HEK293 (cell line): ENCODE measurements at regions not wholly inside any gene's neighbourhood (a gene's known extent, or its start where the extent isn't known, plus 50 kb on each side); places are given as distances from the start of the nearest gene placed in this dataset.

Source experiments
- CTCF ChIA-PET: fragments of 350-600 bp; formaldehyde crosslinking; extraction: SDS; loops from one replicate; lab custom pipeline; 2021; ENCODE audit warnings: antibody characterized with exemption; lab: Yijun Ruan, JAX
- POLR2A ChIA-PET: fragments of 300-600 bp; formaldehyde crosslinking; extraction: SDS; loops from one replicate; lab custom pipeline; 2020; ENCODE audit warnings: antibody characterized with exemption, inconsistent platforms; lab: Yijun Ruan, JAX
- H3K27ac ChIP-seq: fragments of 200-500 bp; sonication (Bioruptor generic); 2 replicates; pipeline ENCODE4 v1.5.1; 2014; ENCODE audit warnings: low read depth, low read length, control low read depth, inconsistent platforms; ENCODE audit errors: extremely low read depth
- H3K36me3 ChIP-seq, 2 experiments: fragments of 200-500 bp in 1 of 2; sonication (Bioruptor generic) in 1 of 2; 1 replicate in 1 of 2; 2 replicates in 1 of 2; pipeline ENCODE4 v1.5.1; 2014 to 2017; ENCODE audit warnings: inconsistent platforms in 2 of 2, low read length in 2 of 2; ENCODE audit not compliant: control insufficient read depth in 2 of 2, insufficient read depth in 1 of 2
- H3K4me1 ChIP-seq: fragments of 200-500 bp; sonication (Bioruptor generic); 2 replicates; pipeline ENCODE4 v1.5.1; 2014; ENCODE audit warnings: mild to moderate bottlenecking, low read length, inconsistent platforms; ENCODE audit not compliant: control insufficient read depth, insufficient read depth
- H3K4me3 ChIP-seq: 2 replicates; pipeline ENCODE4 v1.5.1; 2011; ENCODE audit warnings: low read depth, mild to moderate bottlenecking, control low read depth, low read length, moderate library complexity
- H3K9me3 ChIP-seq: fragments of 200-500 bp; sonication (Bioruptor generic); 2 replicates; pipeline ENCODE4 v1.5.1; 2014; ENCODE audit warnings: low read depth, low read length, inconsistent platforms; ENCODE audit not compliant: control insufficient read depth, insufficient read depth
- EGR2 ChIP-seq: fragments of 450-650 bp; formaldehyde crosslinking; IDR thresholded peaks from 2 replicates; pipeline ENCODE4 v1.5.1; 2016; ENCODE audit warnings: low read depth, missing biosample characterization, missing genetic modification characterization
- GLIS2 ChIP-seq: fragments of 450-650 bp; formaldehyde crosslinking; IDR thresholded peaks from 2 replicates; pipeline ENCODE4 v1.5.1; 2016; ENCODE audit warnings: missing biosample characterization, missing genetic modification characterization
- HOXD13 ChIP-seq: sonication (generic); formaldehyde crosslinking; IDR thresholded peaks from 2 replicates; pipeline ENCODE4 v1.8.0; 2022; ENCODE audit warnings: missing genetic modification reagents, borderline replicate concordance
- KLF7 ChIP-seq: fragments of 450-650 bp; formaldehyde crosslinking; IDR thresholded peaks from 2 replicates; pipeline ENCODE4 v1.5.1; 2016; ENCODE audit warnings: missing biosample characterization, missing genetic modification characterization, borderline replicate concordance
- OSR2 ChIP-seq: fragments of 450-650 bp; formaldehyde crosslinking; IDR thresholded peaks from 2 replicates; pipeline ENCODE4 v1.5.1; 2016; ENCODE audit warnings: missing biosample characterization, missing genetic modification characterization
- PATZ1 ChIP-seq: fragments of 450-650 bp; formaldehyde crosslinking; IDR thresholded peaks from 2 replicates; pipeline ENCODE4 v1.5.1; 2016; ENCODE audit warnings: missing biosample characterization, missing genetic modification characterization
- PRDM4 ChIP-seq: fragments of 450-650 bp; formaldehyde crosslinking; IDR thresholded peaks from 2 replicates; pipeline ENCODE4 v1.5.1; 2017; ENCODE audit warnings: missing biosample characterization, missing genetic modification characterization
- TCF7L2 ChIP-seq: IDR thresholded peaks from 2 replicates; pipeline ENCODE4 v1.6.1; 2011; ENCODE audit warnings: low read depth, mild to moderate bottlenecking, inconsistent platforms, low read length, moderate library complexity, borderline replicate concordance
- ZNF155 ChIP-seq: fragments of 450-650 bp; formaldehyde crosslinking; IDR thresholded peaks from 2 replicates; pipeline ENCODE4 v1.5.1; 2016; ENCODE audit warnings: missing biosample characterization, missing genetic modification characterization
- ZNF169 ChIP-seq: fragments of 450-650 bp; formaldehyde crosslinking; IDR thresholded peaks from 2 replicates; pipeline ENCODE4 v1.5.1; 2016; ENCODE audit warnings: missing biosample characterization, missing genetic modification characterization
- ZNF19 ChIP-seq: fragments of 450-650 bp; formaldehyde crosslinking; IDR thresholded peaks from 2 replicates; pipeline ENCODE4; 2016; ENCODE audit warnings: missing biosample characterization, missing genetic modification characterization, low read depth
- ZNF221 ChIP-seq: fragments of 450-650 bp; formaldehyde crosslinking; IDR thresholded peaks from 2 replicates; pipeline ENCODE4 v1.5.1; 2017; ENCODE audit warnings: missing biosample characterization, missing genetic modification characterization, borderline replicate concordance
- ZNF24 ChIP-seq: fragments of 450-650 bp; formaldehyde crosslinking; IDR thresholded peaks from 2 replicates; pipeline ENCODE4 v1.5.1; 2016; ENCODE audit warnings: missing biosample characterization, missing genetic modification characterization
- ZNF311 ChIP-seq: fragments of 450-650 bp; formaldehyde crosslinking; IDR thresholded peaks from 2 replicates; pipeline ENCODE4 v1.5.1; 2017; ENCODE audit warnings: missing biosample characterization, missing genetic modification characterization, borderline replicate concordance
- ZNF394 ChIP-seq: fragments of 450-650 bp; formaldehyde crosslinking; IDR thresholded peaks from 2 replicates; pipeline ENCODE4 v1.5.1; 2016; ENCODE audit warnings: missing biosample characterization, missing genetic modification characterization, mild to moderate bottlenecking, moderate library complexity, borderline replicate concordance
- ZNF529 ChIP-seq: fragments of 450-650 bp; formaldehyde crosslinking; IDR thresholded peaks from 2 replicates; pipeline ENCODE4 v1.5.1; 2017; ENCODE audit warnings: missing genetic modification characterization, missing biosample characterization; ENCODE audit not compliant: insufficient replicate concordance
- ZNF629 ChIP-seq: fragments of 450-650 bp; formaldehyde crosslinking; IDR thresholded peaks from 2 replicates; pipeline ENCODE4 v1.5.1; 2017; ENCODE audit warnings: missing biosample characterization, missing genetic modification characterization
- ZNF747 ChIP-seq: fragments of 450-650 bp; formaldehyde crosslinking; IDR thresholded peaks from 2 replicates; pipeline ENCODE4 v1.5.1; 2016; ENCODE audit warnings: missing biosample characterization, missing genetic modification characterization
- ZNF76 ChIP-seq: fragments of 450-650 bp; formaldehyde crosslinking; IDR thresholded peaks from 2 replicates; pipeline ENCODE4; 2016; ENCODE audit warnings: low read depth, missing biosample characterization, missing genetic modification characterization, borderline replicate concordance
- ZSCAN18 ChIP-seq: fragments of 450-650 bp; formaldehyde crosslinking; IDR thresholded peaks from 2 replicates; pipeline ENCODE4 v1.5.1; 2016; ENCODE audit warnings: missing biosample characterization, missing genetic modification characterization
- ZSCAN23 ChIP-seq: fragments of 450-650 bp; formaldehyde crosslinking; IDR thresholded peaks from 2 replicates; pipeline ENCODE4 v1.5.1; 2016; ENCODE audit warnings: missing biosample characterization, missing genetic modification characterization
- TF ChIP-seq, protein P1 (sequence below): fragments of 450-650 bp; formaldehyde crosslinking; IDR thresholded peaks from 2 replicates; pipeline ENCODE4 v1.5.1; 2016; ENCODE audit warnings: missing biosample characterization, missing genetic modification characterization
- TF ChIP-seq, protein P2 (sequence below): fragments of 450-650 bp; formaldehyde crosslinking; conservative IDR thresholded peaks from 2 replicates; pipeline ENCODE4 v1.5.1; 2016; ENCODE audit warnings: low read depth, missing biosample characterization, missing genetic modification characterization

GRCh38 chr14:45785240-45785639 lies 532.2 kb upstream of the MIS18BP1 start:
- Histone ChIP-seq H3K36me3 (no peaks in the 10 kb centered on the region), H3K9me3 (no peaks in the 10 kb centered on the region), H3K4me3 (no peak overlapping the region), H3K27ac (no peak overlapping the region), H3K4me1 (no peaks in the 10 kb centered on the region)
- TF ChIP-seq ZNF19 (tag by site-specific recombination) (no peak), PATZ1 (tag by site-specific recombination) (no peak), ZNF24 (tag by site-specific recombination) (no peak), ZNF155 (tag by site-specific recombination) (no peak), TCF7L2 (no peak), ZNF169 (tag by site-specific recombination) (no peak), ZNF629 (tag by site-specific recombination) (no peak)
- TF ChIP-seq, protein P1, sequence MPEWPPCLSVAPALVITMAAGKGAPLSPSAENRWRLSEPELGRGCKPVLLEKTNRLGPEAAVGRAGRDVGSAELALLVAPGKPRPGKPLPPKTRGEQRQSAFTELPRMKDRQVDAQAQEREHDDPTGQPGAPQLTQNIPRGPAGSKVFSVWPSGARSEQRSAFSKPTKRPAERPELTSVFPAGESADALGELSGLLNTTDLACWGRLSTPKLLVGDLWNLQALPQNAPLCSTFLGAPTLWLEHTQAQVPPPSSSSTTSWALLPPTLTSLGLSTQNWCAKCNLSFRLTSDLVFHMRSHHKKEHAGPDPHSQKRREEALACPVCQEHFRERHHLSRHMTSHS (tag by site-specific recombination), result no peak
- ChIA-PET CTCF (no interaction called here), POLR2A (no interaction called here)

- POLR2A ChIA-PET, result no interaction called here
- no peak overlapping the region for H3K4me3 ChIP-seq
- TF ChIP-seq OSR2, result no peak
- TF ChIP-seq ZSCAN23 (tag by site-specific recombination), result no peak
- TF ChIP-seq ZNF221 (tag by site-specific recombination), result no peak
- TF ChIP-seq ZSCAN18, result no peak
- no peak for TF ChIP-seq GLIS2
- TF ChIP-seq, protein P2, sequence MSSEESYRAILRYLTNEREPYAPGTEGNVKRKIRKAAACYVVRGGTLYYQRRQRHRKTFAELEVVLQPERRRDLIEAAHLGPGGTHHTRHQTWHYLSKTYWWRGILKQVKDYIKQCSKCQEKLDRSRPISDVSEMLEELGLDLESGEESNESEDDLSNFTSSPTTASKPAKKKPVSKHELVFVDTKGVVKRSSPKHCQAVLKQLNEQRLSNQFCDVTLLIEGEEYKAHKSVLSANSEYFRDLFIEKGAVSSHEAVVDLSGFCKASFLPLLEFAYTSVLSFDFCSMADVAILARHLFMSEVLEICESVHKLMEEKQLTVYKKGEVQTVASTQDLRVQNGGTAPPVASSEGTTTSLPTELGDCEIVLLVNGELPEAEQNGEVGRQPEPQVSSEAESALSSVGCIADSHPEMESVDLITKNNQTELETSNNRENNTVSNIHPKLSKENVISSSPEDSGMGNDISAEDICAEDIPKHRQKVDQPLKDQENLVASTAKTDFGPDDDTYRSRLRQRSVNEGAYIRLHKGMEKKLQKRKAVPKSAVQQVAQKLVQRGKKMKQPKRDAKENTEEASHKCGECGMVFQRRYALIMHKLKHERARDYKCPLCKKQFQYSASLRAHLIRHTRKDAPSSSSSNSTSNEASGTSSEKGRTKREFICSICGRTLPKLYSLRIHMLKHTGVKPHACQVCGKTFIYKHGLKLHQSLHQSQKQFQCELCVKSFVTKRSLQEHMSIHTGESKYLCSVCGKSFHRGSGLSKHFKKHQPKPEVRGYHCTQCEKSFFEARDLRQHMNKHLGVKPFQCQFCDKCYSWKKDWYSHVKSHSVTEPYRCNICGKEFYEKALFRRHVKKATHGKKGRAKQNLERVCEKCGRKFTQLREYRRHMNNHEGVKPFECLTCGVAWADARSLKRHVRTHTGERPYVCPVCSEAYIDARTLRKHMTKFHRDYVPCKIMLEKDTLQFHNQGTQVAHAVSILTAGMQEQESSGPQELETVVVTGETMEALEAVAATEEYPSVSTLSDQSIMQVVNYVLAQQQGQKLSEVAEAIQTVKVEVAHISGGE (tag by site-specific recombination), result no peak
- TF ChIP-seq, all 188 proteins: peak for 0
These were observed 513.2 kb upstream of the MIS18BP1 start for GRCh38 chr14:45766247-45766646.

GRCh38 chr14:45757655-45758054 lies 504.7 kb upstream of the MIS18BP1 start:
- Histone ChIP-seq H3K4me1 (no peaks in the 10 kb centered on the region), H3K27ac (no peak overlapping the region)
- POLR2A ChIA-PET, result no interaction called here
- TF ChIP-seq EGR2, result no peak
- TF ChIP-seq ZNF394, result no peak
- TF ChIP-seq PRDM4 (tag by site-specific recombination), result no peak
- TF ChIP-seq ZNF76 (tag by site-specific recombination), result no peak
- TF ChIP-seq KLF7, result no peak
- TF ChIP-seq HOXD13 (CRISPR knock-in tag), result no peak
- TF ChIP-seq ZNF311, result no peak
- no peak for TF ChIP-seq ZNF747
- no peak for TF ChIP-seq ZNF529

More at GRCh38 chr14:45766247-45766646, 513.2 kb upstream of the MIS18BP1 start:
- Histone ChIP-seq H3K27ac (no peak overlapping the region), H3K4me1 (no peaks in the 10 kb centered on the region), H3K36me3 (no peaks in the 10 kb centered on the region), H3K9me3 (no peaks in the 10 kb centered on the region)
- CTCF ChIA-PET, result no interaction called here

More at GRCh38 chr14:45757655-45758054, 504.7 kb upstream of the MIS18BP1 start:
- H3K36me3 ChIP-seq, result no peaks in the 10 kb centered on the region
- no peak overlapping the region for H3K4me3 ChIP-seq
- no peaks in the 10 kb centered on the region for H3K9me3 ChIP-seq
- CTCF ChIA-PET, result no interaction called here
